ENCODE measurements at regions not wholly inside any gene's neighbourhood (a gene's known extent, or its start where the extent isn't known, plus 50 kb on each side); places are given as distances from the start of the nearest gene placed in this dataset.

GRCh38 chr6:84556541-84557335, 207.7 kb downstream of the TBX18 start:
- TF ChIP-seq POLR2AphosphoS5 (IDR thresholded peaks at IDR 0.05; ENCODE audit: low read depth, low read length) (no peak), REST (IDR thresholded peaks at IDR 0.05; ENCODE audit: insufficient read depth in 1 of 2, low read depth in 2 of 2, low read length in 1 of 2) (no peak), TCF7L2 (IDR thresholded peaks at IDR 0.05; ENCODE audit: low read depth, low read length) (no peak), CTCF (IDR thresholded peaks at IDR 0.05) (no peak)
- no peak overlapping the region for H3K27ac ChIP-seq (ENCODE audit: low read length)
- H3K27me3 ChIP-seq (ENCODE audit: control insufficient read depth, insufficient read depth, low read length): no peaks in the 10 kb centered on the region
- intact Hi-C loops (cut with micrococcal nuclease; ENCODE audit: unreplicated experiment) (no loop called here), in situ Hi-C loops (cut with HindIII; ENCODE audit: low pct_unique_long_range_greater_than_20kb, low sequenced_read_pairs) (no loop called here)
- H3K4me1 ChIP-seq (ENCODE audit: control insufficient read depth, insufficient read depth, low read length): no peaks in the 10 kb centered on the region
- ATAC-seq: no peak
- BruUV-seq (replicated peaks): no TSS peak
- H3K9me3 ChIP-seq (ENCODE audit: control insufficient read depth, insufficient read depth, low read depth, low read length): no peaks in the 10 kb centered on the region
- POLR2A ChIA-PET: no interaction called here
- H3K36me3 ChIP-seq (ENCODE audit: control insufficient read depth, insufficient read depth, low read length): no peaks in the 10 kb centered on the region
- no peak overlapping the region for H3K4me3 ChIP-seq (ENCODE audit: low read depth in 2 of 2, low read length in 2 of 2)
- CTCF ChIA-PET: no interaction called here
- no peak for DNase-seq (ENCODE audit: low read depth, low spot score)

GRCh38 chr6:84554706-84555105, 209.7 kb downstream of the TBX18 start:
- no TSS peak for BruUV-seq (replicated peaks)
- ATAC-seq (no peak), DNase-seq (ENCODE audit: low read depth, low spot score) (no peak)
- Histone ChIP-seq H3K36me3 (ENCODE audit: control insufficient read depth, insufficient read depth, low read length) (no peaks in the 10 kb centered on the region), H3K9me3 (ENCODE audit: control insufficient read depth, insufficient read depth, low read depth, low read length) (no peaks in the 10 kb centered on the region), H3K4me3 (ENCODE audit: low read depth in 2 of 2, low read length in 2 of 2) (no peak overlapping the region), H3K27ac (ENCODE audit: low read length) (no peak overlapping the region), H3K4me1 (ENCODE audit: control insufficient read depth, insufficient read depth, low read length) (no peaks in the 10 kb centered on the region), H3K27me3 (ENCODE audit: control insufficient read depth, insufficient read depth, low read length) (no peaks in the 10 kb centered on the region)
- ChIA-PET CTCF (no interaction called here), POLR2A (no interaction called here)
- in situ Hi-C loops (cut with HindIII; ENCODE audit: low pct_unique_long_range_greater_than_20kb, low sequenced_read_pairs): no loop called here
- intact Hi-C loops (cut with micrococcal nuclease; ENCODE audit: unreplicated experiment): no loop called here
- TF ChIP-seq SIN3A (IDR thresholded peaks at IDR 0.05; ENCODE audit: borderline replicate concordance, insufficient read depth, low read depth, low read length) (no peak), TCF7L2 (IDR thresholded peaks at IDR 0.05; ENCODE audit: low read depth, low read length) (no peak), REST (IDR thresholded peaks at IDR 0.05; ENCODE audit: insufficient read depth in 1 of 2, low read depth in 2 of 2, low read length in 1 of 2) (no peak), CTCF (IDR thresholded peaks at IDR 0.05) (no peak), POLR2AphosphoS5 (IDR thresholded peaks at IDR 0.05; ENCODE audit: low read depth, low read length) (no peak)
